Gastroesophageal sphincter (tissue), 3 donors: ENCODE measurements at regions not wholly inside any gene's neighbourhood (a gene's known extent, or its start where the extent isn't known, plus 50 kb on each side); places are given as distances from the start of the nearest gene placed in this dataset.

ENCODE experiments used
- EP300 ChIP-seq: sonication (generic); formaldehyde crosslinking; IDR thresholded peaks from one replicate; pipeline ENCODE4 v1.6.1; 2017; ENCODE audit warnings: antibody characterized with exemption, mild to moderate bottlenecking
- TF ChIP-seq, protein P1 (sequence below), 4 experiments: fragments of 200-600 bp in 2 of 4; fragments of 450-650 bp in 2 of 4; sonication (generic) in 1 of 4; IDR thresholded peaks; one replicate each; pipeline ENCODE4 v1.5.1; 2017 to 2019; ENCODE audit warnings: antibody characterized with exemption in 4 of 4, mild to moderate bottlenecking in 2 of 4, moderate library complexity in 2 of 4

DNA sequence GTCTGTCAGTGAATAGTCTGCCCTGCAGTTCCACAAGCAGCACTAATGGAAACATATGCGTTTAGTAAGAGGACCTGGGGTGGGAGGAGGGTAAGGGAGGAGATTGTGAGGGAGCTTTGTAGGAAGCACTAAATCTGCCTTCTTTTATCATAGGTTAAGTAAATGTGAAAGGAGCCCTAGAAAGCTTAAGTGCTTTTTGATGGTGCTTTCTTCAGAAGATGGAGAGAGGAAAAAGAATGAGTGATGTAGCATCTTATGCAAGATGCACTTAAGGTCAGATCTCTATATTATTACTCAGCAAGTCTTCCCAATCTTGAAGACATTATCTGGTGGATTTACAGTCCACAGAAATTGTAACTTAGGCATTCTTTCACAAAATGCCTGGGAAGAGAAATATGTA lies 322.7 kb downstream of the PDHA2 start:
- TF ChIP-seq, protein P1, sequence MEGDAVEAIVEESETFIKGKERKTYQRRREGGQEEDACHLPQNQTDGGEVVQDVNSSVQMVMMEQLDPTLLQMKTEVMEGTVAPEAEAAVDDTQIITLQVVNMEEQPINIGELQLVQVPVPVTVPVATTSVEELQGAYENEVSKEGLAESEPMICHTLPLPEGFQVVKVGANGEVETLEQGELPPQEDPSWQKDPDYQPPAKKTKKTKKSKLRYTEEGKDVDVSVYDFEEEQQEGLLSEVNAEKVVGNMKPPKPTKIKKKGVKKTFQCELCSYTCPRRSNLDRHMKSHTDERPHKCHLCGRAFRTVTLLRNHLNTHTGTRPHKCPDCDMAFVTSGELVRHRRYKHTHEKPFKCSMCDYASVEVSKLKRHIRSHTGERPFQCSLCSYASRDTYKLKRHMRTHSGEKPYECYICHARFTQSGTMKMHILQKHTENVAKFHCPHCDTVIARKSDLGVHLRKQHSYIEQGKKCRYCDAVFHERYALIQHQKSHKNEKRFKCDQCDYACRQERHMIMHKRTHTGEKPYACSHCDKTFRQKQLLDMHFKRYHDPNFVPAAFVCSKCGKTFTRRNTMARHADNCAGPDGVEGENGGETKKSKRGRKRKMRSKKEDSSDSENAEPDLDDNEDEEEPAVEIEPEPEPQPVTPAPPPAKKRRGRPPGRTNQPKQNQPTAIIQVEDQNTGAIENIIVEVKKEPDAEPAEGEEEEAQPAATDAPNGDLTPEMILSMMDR (IDR thresholded peaks at IDR 0.05) = no peak
- TF ChIP-seq EP300 = no peak
